Stimulated activated CD8-positive, alpha-beta memory T cell treated with anti-CD3 and anti-CD28 coated beads, Interleukin-15, amount 100 ng/mL, for 4 hours (primary cell): ENCODE measurements at regions not wholly inside any gene's neighbourhood (a gene's known extent, or its start where the extent isn't known, plus 50 kb on each side); places are given as distances from the start of the nearest gene placed in this dataset.
"Not testable (repeated sequence)": the region's sequence is repeated elsewhere in the genome, so short reads cannot be mapped to it uniquely, and the experiment has no call there.

Experiments
- DNase-seq, 2 donors: peaks; one replicate each; pipeline ENCODE4 v3.0.0-alpha.2; 2020; ENCODE audit warnings: low read depth in 2 of 2

GRCh38 chr2:43019025-43019367 is 207.4 kb downstream of the ZFP36L2 start:
- DNase-seq: no peak

DNA sequence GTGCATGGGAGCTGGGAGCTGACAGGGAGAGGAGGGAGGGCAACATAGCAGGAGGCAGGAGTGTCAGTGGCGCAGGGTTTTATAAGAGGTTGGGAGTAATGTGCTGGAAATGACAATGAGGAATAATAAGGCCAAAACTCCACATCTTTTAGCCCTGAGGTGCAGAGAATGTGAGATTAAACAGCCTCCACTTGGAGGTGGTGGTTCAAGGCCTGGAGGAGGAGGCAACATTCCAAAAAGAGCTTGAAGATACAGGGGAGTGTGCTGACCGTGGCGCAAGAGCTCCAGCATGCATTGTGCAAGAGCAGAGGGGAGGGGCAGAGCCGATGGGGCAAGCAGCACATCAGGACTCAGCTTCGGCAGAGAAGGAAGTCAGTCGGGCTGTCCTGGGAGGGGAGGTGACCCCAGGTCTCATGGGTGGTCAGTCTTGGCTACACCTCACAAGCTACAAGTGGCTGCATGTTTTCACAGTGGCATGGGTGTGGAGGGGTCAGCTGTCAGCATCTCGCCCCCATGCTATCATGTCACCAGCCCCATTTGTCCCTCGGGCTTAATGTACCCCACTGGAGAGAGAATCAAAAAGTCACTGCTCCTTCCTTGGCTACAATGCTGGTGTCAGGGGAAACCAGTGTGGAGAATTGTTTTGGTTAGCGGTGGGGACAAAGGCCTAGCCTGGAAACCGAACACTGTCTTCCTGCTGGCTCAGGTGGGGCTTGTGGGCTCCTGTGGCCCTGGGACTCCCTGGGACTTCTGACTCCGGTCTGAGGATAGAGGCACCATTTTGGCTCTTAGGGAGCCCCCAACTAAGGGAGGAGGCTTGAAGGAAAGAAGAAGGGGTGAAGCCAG is 208.0 kb downstream of the ZFP36L2 start:
- no peak for DNase-seq

GRCh38 chr2:43013821-43014345 is 212.5 kb downstream of the ZFP36L2 start:
- no peak for DNase-seq

- DNase-seq: no peak
Observed at GRCh38 chr2:43012966-43013365, 213.4 kb downstream of the ZFP36L2 start.

DNA sequence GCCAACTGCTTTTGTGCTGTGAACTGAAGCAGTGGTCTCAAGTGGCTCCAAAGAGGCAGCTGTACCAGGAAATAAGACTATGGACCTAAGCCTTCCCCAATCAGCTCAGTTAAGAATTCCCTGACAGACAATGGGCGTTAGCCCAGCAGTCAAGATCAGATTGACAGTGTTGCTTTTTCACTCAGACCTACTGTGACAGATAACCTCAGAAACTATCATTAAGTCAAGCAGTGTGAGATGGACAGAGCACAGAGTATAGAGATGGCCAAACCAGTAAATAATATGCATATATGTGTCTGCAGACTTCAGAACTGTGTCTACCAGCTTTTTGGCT is 215.3 kb downstream of the ZFP36L2 start:
- DNase-seq: no peak

- DNase-seq: no peak
Observed at GRCh38 chr2:43010438-43011157, 215.8 kb downstream of the ZFP36L2 start.

- DNase-seq: no peak
Observed at GRCh38 chr2:43009448-43009847, 217.0 kb downstream of the ZFP36L2 start.

DNA sequence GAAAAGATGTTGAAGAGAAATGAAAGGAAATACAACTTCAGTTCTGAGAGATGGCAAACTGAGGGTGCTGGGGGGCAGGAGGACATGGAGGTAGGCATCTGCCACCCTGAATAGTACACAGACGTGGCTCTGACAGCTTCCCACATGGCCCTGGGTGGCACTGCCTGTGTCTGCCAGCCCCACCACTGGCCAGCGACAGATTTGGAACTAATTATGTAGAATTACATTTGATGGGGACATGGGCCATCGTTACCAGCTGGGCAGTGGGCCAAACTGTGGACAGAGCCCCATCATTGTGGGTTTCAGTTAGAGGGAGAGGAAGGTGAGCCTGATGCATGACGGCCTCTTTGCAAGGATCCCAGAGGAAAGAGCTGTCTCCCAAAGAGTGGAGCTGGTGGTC is 216.0 kb upstream of the HAAO start:
- no peak for DNase-seq

GRCh38 chr2:43007901-43008300 is 215.5 kb upstream of the HAAO start:
- no peak for DNase-seq

GRCh38 chr2:43006834-43007543 is 214.6 kb upstream of the HAAO start:
- DNase-seq: no peak

DNA sequence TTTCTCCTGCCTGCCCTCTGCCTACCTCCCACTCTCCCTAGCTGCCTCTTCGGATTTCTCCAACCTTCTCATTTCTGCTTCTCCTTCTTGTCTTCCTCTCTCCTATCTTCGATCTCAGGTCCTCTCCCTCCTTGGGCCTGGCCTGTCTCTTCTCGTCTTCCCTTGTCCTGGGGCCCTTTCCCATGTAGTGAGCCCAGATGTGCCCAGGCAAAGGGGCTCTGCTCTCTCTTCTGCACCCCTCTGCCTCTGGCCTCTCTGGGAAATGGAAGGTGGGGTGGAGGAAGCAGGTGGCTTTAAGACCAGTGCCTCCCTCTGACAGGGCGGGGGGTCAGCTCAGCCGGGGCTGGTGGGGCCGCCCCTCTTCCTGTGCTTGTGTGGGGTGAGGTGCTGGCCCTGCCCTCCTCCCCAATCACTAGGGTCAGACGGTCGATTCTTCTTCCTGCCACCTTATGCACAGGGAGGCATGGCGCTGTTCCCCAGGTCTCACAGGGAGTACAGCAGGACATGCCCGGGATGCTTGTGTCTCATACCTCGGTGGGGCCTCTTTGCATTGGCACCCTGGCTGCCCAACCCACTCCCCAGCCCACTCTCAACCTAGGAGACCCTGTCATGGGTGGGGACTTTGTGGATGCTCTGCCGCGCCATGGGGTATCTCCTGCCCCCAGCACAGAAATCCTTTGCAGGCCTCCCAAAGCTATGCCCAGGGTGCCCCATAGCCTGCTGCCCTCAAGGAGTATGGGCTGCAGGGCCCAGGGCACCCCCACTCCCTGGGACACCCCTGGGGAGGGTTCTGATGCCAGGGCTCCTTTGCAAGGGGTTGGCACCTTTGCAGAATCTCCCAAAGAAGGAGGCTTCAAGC is 213.8 kb upstream of the HAAO start:
- DNase-seq: no peak

GRCh38 chr2:43005245-43005974 is 213.0 kb upstream of the HAAO start:
- no peak for DNase-seq

GRCh38 chr2:43004879-43005244 is 212.5 kb upstream of the HAAO start:
- no peak for DNase-seq

DNA sequence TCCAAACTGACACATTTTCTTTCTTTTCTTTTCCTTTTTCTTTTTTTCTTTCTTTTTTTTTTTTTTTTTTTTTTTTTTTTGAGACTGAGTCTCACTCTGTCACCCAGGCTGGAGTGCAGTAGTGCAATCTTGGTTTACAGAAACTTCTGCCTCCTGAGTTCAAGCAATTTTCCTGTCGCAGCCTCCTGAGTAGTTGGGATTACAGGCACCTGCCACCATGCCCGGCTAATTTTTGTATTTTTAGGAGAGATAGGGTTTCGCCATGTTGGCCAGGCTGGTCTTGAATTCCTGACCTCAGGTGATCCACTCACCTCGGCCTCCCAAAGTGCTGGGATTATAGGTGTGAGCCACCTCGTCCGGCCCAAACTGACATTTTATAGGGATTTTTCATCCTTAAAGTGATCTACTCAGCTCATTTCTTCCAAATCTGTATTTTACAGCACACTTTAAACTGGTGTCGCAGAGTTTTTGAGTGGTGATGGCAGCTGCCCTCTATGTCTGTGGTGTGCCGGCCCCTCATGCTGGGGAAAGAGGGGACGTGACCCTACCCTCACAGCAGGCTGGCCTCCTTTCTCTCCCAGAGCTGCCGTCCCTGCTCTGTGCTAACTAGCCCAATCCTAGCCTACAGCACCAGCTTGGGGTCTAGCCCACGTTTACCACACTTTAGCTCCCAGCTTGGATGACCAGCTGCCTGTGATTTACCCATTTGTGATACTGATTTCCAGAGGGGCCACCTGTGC is 211.9 kb upstream of the HAAO start:
- DNase-seq: not testable (repeated sequence)

DNA sequence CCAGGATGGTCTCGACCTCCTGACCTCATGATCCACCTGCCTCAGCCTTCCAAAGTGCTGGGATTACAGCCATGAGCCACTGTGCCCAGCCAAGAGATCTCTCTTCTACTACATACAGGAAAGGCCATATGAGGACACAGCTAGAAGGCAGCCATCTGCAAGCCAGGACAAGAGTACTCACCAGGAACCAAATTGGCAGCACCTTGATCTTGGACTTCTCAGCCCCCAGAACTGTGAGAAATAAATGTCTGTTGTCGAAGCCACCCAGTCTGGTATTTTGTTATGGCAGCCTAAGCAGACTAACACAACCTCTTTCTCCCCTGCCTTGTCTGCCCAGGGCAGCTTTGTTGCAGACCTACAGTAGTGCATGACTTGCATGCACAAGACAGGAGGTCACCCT is 211.3 kb upstream of the HAAO start:
- no peak for DNase-seq

- no peak for DNase-seq
Observed at GRCh38 chr2:43001787-43002468, 209.5 kb upstream of the HAAO start.

GRCh38 chr2:43001055-43001378 is 208.6 kb upstream of the HAAO start:
- DNase-seq: no peak

GRCh38 chr2:43000242-43001054 is 208.1 kb upstream of the HAAO start:
- DNase-seq: no peak

DNA sequence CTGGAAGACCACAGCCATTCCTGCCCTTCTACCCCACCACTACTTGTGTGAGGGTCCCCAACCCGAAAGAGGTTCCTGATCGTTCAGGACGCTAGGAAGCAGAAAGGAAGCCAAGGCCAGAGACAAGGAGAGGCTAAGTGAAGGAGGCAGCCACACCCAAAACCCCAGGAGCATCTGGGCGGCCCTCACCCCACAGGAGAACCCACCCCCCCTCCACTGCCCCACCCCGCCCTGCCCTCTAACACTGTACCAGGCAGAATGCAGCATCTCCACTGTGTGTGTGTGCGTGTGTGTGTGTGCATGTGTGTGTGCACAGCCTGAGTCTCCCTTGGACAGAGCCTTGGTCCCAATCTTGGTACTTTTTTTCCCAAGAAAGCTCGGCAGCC is 207.5 kb upstream of the HAAO start:
- no peak for DNase-seq
